HG03095 (cell line): ENCODE measurements at regions not wholly inside any gene's neighbourhood (a gene's known extent, or its start where the extent isn't known, plus 50 kb on each side); places are given as distances from the start of the nearest gene placed in this dataset.
"Not testable (repeated sequence)": the region's sequence is repeated elsewhere in the genome, so short reads cannot be mapped to it uniquely, and the experiment has no call there.

Source experiments
- ATAC-seq: cut with Tn5 transposase; IDR thresholded peaks from one replicate; pipeline ENCODE4 v1.9.1; 2021; ENCODE audit warnings: moderate library complexity; ENCODE audit not compliant: unreplicated experiment

GRCh38 chr1:96865731-96866685 is 144.4 kb downstream of the PTBP2 start:
- no peak for ATAC-seq

- no peak for ATAC-seq
Observed at GRCh38 chr1:96872757-96873156, 151.2 kb downstream of the PTBP2 start.

- ATAC-seq: no peak
Observed at GRCh38 chr1:96878640-96879039, 157.1 kb downstream of the PTBP2 start.

- no peak for ATAC-seq
Observed at GRCh38 chr1:96880626-96881025, 159.0 kb downstream of the PTBP2 start.

GRCh38 chr1:96882096-96882495 is 160.5 kb downstream of the PTBP2 start:
- ATAC-seq: no peak

- no peak for ATAC-seq
Observed at GRCh38 chr1:96886474-96886873, 164.9 kb downstream of the PTBP2 start.

- no peak for ATAC-seq
Observed at GRCh38 chr1:96887501-96887900, 165.9 kb downstream of the PTBP2 start.

GRCh38 chr1:96901783-96902363 is 180.3 kb downstream of the PTBP2 start:
- ATAC-seq: no peak

GRCh38 chr1:96912248-96912647 is 190.7 kb downstream of the PTBP2 start:
- no peak for ATAC-seq

- ATAC-seq: not testable (repeated sequence)
Observed at GRCh38 chr1:96915701-96916100, 194.1 kb downstream of the PTBP2 start.

- no peak for ATAC-seq
Observed at GRCh38 chr1:96918406-96918805, 196.8 kb downstream of the PTBP2 start.

GRCh38 chr1:96922181-96922580 is 200.6 kb downstream of the PTBP2 start:
- ATAC-seq: no peak

- no peak for ATAC-seq
Observed at GRCh38 chr1:96923753-96924152, 202.2 kb downstream of the PTBP2 start.

GRCh38 chr1:96926176-96926575 is 204.6 kb downstream of the PTBP2 start:
- ATAC-seq: no peak

GRCh38 chr1:96927125-96927524 is 205.5 kb downstream of the PTBP2 start:
- ATAC-seq: no peak

- no peak for ATAC-seq
Observed at GRCh38 chr1:96931136-96931535, 209.6 kb downstream of the PTBP2 start.

GRCh38 chr1:96934282-96934681 is 212.7 kb downstream of the PTBP2 start:
- ATAC-seq: no peak

- no peak for ATAC-seq
Observed at GRCh38 chr1:96944432-96945092, 223.0 kb downstream of the PTBP2 start.

- ATAC-seq: no peak
Observed at GRCh38 chr1:96945509-96946084, 224.0 kb downstream of the PTBP2 start.

GRCh38 chr1:96955307-96956012 is 233.9 kb downstream of the PTBP2 start:
- no peak for ATAC-seq

GRCh38 chr1:96962216-96962615 is 240.6 kb downstream of the PTBP2 start:
- no peak for ATAC-seq
